ENCODE measurements at regions not wholly inside any gene's neighbourhood (a gene's known extent, or its start where the extent isn't known, plus 50 kb on each side); places are given as distances from the start of the nearest gene placed in this dataset.

DNA sequence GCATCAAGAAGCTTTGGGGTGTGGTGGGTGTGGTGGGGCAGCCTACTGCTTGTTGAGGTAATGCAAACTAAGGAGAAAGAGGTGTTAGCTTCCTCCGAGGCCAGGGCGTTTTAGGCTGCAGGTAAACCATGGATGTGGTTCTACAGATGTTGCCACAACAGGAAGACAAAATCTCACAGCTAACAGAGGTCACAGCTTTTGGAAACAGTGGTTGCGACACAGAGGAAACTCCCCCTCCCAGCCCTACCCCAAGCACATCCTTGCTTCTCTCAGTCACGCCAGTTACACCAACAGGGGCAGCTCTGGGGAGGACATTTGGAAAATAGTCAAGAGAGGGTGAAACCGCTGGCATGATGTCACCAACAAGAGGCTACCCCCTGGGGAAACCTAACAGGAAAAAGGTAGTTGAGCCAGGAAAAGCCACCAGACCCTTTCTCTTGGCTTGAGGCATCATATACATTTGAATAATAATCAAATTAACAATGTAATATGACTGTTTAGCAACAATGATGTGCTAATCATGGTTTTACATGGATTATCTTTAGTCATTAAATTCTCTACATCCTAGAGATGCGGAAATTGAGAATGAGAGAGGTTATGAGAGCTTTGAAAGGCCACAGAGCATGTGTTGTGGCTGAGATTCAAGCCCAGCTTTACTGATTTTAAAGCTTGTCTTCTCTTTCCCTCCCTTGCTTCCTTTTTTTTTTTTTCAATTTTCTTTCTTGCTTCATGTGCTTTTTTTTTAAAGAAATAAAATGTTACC, 82.2 kb upstream of the IL12B start:
- DNase-seq, result no peak
- TF ChIP-seq GATA1 (IDR thresholded peaks at IDR 0.05; ENCODE audit: low read depth, low read length) (no peak), POLR2A (IDR thresholded peaks at IDR 0.05; ENCODE audit: low read length) (no peak)

DNA sequence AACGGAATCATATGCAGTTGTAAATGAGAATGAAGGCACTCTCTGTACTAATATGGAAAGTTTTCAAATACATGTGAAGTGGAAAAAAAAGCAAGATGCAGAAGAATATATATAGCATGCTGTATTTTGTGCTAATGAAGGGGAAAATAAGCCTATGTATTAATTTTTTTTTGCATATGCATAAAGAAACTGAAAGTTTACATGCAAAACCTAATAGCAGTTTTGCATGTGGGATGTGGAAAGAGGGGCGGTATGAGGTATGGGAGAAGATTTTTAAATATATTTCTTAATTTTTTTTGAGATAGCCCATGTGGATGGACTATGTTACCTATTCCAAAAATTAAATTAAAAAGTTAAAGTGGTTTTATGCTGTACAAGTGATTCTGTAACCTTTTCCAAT, 83.7 kb upstream of the IL12B start:
- no peak for DNase-seq
- TF ChIP-seq GATA1 (IDR thresholded peaks at IDR 0.05; ENCODE audit: low read depth, low read length) (no peak), POLR2A (IDR thresholded peaks at IDR 0.05; ENCODE audit: low read length) (no peak)

DNA sequence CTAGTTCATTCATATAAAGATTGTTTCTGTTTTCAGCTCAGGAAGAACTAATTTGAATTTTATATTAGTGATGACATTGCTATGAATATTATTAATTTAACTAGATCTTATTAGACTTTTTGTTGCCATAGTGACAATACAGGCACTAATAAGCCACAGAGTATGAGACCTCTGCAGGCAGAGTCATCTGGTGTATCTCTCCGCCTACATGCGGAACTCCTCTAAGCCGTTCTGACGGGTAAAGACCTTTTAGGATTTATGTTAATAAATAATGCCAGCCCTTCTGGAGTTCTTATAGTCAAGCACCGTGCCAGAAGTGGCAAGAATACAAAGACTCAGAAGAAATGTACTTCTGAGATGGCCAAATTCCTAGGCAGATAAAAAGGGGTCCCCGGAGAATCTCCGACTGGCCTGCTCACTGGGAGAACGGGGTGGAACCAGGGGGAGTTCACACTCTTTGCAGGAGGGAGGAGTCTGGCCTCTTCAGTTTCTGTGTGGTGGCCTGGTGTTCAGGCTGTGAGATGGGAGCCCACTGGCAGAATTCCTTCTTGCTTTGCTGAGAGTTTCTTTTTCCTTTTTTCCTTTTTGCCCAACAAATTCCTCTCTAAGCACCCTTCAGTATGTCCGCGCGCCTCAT, 85.1 kb upstream of the IL12B start:
- DNase-seq, result no peak
- TF ChIP-seq GATA1 (IDR thresholded peaks at IDR 0.05; ENCODE audit: low read depth, low read length), result no peak
- no peak for TF ChIP-seq POLR2A (IDR thresholded peaks at IDR 0.05; ENCODE audit: low read length)

DNA sequence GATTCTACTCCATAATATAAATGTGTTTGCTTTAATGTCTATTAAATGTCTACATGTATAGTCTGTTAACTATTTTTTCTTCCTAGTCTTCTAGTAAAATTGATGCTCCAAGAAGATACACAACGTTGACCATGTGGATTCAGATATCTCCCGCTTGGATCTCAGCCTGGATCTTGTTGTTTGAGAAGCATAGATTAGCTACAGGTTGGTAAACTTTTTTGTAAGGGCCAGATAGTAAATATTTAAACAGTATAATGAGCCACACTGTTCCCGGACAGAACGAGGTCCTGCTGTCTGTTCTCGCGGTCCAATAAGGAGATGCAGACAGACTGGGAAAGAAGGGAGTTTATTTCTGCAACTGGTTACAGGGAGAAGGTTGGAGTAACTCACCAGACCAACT, 86.2 kb upstream of the IL12B start:
- no peak for DNase-seq
- TF ChIP-seq GATA1 (IDR thresholded peaks at IDR 0.05; ENCODE audit: low read depth, low read length) (no peak), POLR2A (IDR thresholded peaks at IDR 0.05; ENCODE audit: low read length) (no peak)

- TF ChIP-seq POLR2A (IDR thresholded peaks at IDR 0.05; ENCODE audit: low read length), result no peak
- TF ChIP-seq GATA1 (IDR thresholded peaks at IDR 0.05; ENCODE audit: low read depth, low read length), result no peak
- no peak for DNase-seq
Measured at GRCh38 chr5:159417170-159417569, 86.9 kb upstream of the IL12B start.

- DNase-seq, result peak; percentile 16
- no peak for TF ChIP-seq GATA1 (IDR thresholded peaks at IDR 0.05; ENCODE audit: low read depth, low read length)
- no peak for TF ChIP-seq POLR2A (IDR thresholded peaks at IDR 0.05; ENCODE audit: low read length)
Measured at GRCh38 chr5:159419576-159419975, 89.3 kb upstream of the IL12B start.

DNA sequence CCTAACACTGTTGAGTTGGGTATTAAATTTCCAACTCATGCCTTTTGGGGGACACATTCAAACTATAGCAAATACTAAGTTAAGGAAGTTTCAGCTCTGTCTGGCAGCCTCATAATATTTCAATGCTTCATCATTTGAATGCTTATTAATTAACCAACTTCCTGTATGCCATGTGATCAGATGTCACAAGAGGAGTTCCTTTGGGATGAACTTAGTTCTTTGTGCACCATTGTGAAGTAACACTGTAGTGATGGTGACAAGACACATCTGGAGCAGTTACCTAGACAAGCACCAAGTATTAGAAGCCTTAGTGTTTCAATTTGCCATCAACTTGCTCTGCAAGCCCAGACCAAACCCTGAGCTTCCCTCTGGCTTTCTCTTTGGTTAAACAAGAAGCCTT, 90.7 kb upstream of the IL12B start:
- TF ChIP-seq POLR2A (IDR thresholded peaks at IDR 0.05; ENCODE audit: low read length) (no peak), GATA1 (IDR thresholded peaks at IDR 0.05; ENCODE audit: low read depth, low read length) (no peak)

GRCh38 chr5:159422361-159422760, 92.1 kb upstream of the IL12B start:
- TF ChIP-seq GATA1 (IDR thresholded peaks at IDR 0.05; ENCODE audit: low read depth, low read length), result no peak
- TF ChIP-seq POLR2A (IDR thresholded peaks at IDR 0.05; ENCODE audit: low read length), result no peak

More for the DNA sequence above, 90.7 kb upstream of the IL12B start:
- no peak for DNase-seq

DNA sequence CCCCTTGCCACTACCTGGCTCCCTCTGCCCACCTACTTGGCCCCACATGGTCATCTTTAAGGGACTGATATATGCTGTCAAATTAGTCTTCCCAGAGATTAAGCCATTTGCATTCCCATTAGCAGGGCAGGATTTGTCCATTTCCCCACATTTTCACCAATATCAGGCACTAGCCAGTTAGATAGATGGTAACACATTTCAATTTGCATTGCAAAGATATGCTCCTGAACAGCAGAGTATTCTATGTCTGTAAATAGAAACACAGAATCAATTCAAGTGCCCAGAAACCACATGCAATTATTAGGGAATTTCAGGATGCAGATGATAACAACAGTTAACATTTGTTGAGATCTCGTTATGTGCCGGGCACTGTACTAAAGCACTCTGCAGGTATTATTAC, 92.6 kb upstream of the IL12B start:
- DNase-seq, result no peak
- no peak for TF ChIP-seq GATA1 (IDR thresholded peaks at IDR 0.05; ENCODE audit: low read depth, low read length)
- no peak for TF ChIP-seq POLR2A (IDR thresholded peaks at IDR 0.05; ENCODE audit: low read length)

More at GRCh38 chr5:159422361-159422760, 92.1 kb upstream of the IL12B start:
- no peak for DNase-seq

GRCh38 chr5:159424123-159424522, 93.8 kb upstream of the IL12B start:
- TF ChIP-seq GATA1 (IDR thresholded peaks at IDR 0.05; ENCODE audit: low read depth, low read length), result no peak
- no peak for TF ChIP-seq POLR2A (IDR thresholded peaks at IDR 0.05; ENCODE audit: low read length)
- DNase-seq, result no peak

DNA sequence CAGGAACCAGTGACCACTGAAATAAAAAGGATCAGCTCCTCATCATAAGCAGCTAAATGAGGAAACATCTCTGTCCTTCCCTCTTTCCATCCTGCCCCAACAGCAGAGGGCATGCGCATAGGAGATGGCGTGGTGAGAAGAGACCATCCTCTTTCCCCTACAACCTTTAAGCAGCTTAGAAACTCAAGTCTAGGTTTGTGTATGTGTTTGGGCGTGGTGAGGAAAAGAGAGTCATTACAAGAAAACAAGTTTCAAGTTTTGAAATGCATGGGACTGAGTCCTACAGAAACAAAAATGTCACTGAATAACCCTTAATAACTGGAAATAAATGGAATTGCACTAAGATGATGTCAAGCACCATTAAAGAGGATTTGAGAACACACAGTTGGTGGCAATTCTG, 96.4 kb upstream of the IL12B start:
- DNase-seq, result no peak

DNA sequence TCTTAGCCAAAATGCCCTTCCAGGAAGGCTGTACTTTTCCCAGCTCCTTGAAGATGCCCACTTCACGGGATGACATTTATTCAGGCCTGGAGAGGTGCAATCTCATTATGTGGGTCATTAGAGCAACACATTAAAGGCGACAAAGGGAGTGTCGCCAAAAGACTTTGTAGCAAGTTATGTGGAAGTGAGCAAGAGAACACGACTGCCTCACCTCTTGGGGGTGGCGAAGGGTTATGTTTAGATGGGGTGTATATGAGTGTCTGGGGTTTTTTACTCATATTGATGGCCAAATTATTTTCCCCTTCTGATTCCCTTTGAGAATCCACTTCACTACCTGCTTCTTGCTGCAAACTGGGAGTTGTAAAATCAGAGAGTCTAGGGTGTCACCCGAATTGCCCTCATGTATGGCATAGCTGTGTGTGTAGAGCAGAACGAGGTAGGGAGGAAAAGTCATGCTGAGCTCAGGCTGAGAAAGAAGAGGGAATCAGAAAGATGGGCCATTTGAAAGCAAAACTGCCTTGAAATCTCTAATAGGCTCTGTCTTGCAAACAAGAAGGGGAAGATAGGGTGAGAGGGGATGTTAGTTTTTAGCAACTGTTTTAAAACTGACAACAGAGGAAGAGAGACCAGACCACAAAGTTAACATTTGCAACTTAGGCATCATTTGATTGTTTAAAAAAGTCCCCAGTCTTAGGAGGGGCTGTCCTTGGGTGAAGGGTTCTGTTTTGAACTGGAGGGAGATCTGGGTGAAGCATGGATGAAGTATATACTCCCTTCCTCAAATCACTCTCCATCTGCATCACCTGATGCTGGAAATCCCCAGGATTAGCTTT, 97.1 kb upstream of the IL12B start:
- no peak for TF ChIP-seq POLR2A (IDR thresholded peaks at IDR 0.05; ENCODE audit: low read length)
- no peak for TF ChIP-seq GATA1 (IDR thresholded peaks at IDR 0.05; ENCODE audit: low read depth, low read length)
- no peak for DNase-seq

More for the DNA sequence above, 96.4 kb upstream of the IL12B start:
- TF ChIP-seq POLR2A (IDR thresholded peaks at IDR 0.05; ENCODE audit: low read length) (no peak), GATA1 (IDR thresholded peaks at IDR 0.05; ENCODE audit: low read depth, low read length) (no peak)

GRCh38 chr5:159430361-159431012, 100.2 kb upstream of the IL12B start:
- no peak for DNase-seq
- TF ChIP-seq GATA1 (IDR thresholded peaks at IDR 0.05; ENCODE audit: low read depth, low read length) (no peak), POLR2A (IDR thresholded peaks at IDR 0.05; ENCODE audit: low read length) (no peak)

DNA sequence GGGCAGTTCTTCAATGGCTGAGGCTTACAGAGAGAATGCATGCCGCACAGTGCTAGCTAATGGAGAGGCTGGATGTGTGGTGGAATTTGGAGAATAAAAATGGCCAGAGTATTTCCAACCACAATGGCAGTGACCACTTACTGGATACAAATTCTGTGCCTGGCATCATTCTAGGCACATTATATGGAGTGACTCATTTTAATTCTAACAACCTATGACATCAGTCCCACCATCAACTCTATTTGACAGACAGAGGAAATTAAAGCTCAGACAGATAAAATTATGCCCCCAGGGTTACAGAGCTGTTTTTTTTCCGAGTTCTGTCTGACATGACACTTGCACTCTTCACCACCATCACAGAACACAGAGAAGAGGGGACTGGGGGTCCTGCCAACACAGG, 105.6 kb upstream of the IL12B start:
- no peak for TF ChIP-seq GATA1 (IDR thresholded peaks at IDR 0.05; ENCODE audit: low read depth, low read length)
- no peak for TF ChIP-seq POLR2A (IDR thresholded peaks at IDR 0.05; ENCODE audit: low read length)

More for the DNA sequence above, 105.6 kb upstream of the IL12B start:
- no peak for DNase-seq
